Spinal cord (tissue), 9 donors: ENCODE measurements at regions not wholly inside any gene's neighbourhood (a gene's known extent, or its start where the extent isn't known, plus 50 kb on each side); places are given as distances from the start of the nearest gene placed in this dataset.
"Not testable (repeated sequence)": the region's sequence is repeated elsewhere in the genome, so short reads cannot be mapped to it uniquely, and the experiment has no call there.

Experiments
- DNase-seq, 6 donors: peaks; one replicate each; pipeline versions ENCODE4 v3.0.0 to v3.0.0-alpha.2; 2013 to 2015; ENCODE audit warnings: low spot score in 6 of 6, low read depth in 4 of 6
- H3K27ac ChIP-seq: one replicate; pipeline ENCODE4 v1.5.1; 2013; ENCODE audit warnings: low read depth, low read length, control low read depth
- H3K27me3 ChIP-seq: one replicate; pipeline ENCODE4 v1.6.1; 2013; ENCODE audit warnings: low read length; ENCODE audit not compliant: control insufficient read depth, insufficient read depth
- H3K36me3 ChIP-seq: one replicate; pipeline ENCODE4 v1.6.1; 2013; ENCODE audit warnings: low read length; ENCODE audit not compliant: control insufficient read depth, insufficient read depth
- H3K4me1 ChIP-seq: one replicate; pipeline ENCODE4 v1.6.1; 2013; ENCODE audit warnings: low read length; ENCODE audit not compliant: control insufficient read depth, insufficient read depth
- H3K4me3 ChIP-seq: one replicate; pipeline ENCODE4 v1.5.1; 2013; ENCODE audit warnings: low read depth, low read length, control low read depth
- H3K9me3 ChIP-seq: one replicate; pipeline ENCODE4 v1.6.1; 2013; ENCODE audit warnings: low read length; ENCODE audit not compliant: control insufficient read depth, insufficient read depth
- WGBS: methylation state at CpG from one replicate; pipeline ENCODE4 v1.1.5; 2013; ENCODE audit warnings: missing lambda C conversion rate; ENCODE audit not compliant: insufficient coverage; 5-methylcytosine and 5-hydroxymethylcytosine counted together
- donor health status: healthy.

DNA sequence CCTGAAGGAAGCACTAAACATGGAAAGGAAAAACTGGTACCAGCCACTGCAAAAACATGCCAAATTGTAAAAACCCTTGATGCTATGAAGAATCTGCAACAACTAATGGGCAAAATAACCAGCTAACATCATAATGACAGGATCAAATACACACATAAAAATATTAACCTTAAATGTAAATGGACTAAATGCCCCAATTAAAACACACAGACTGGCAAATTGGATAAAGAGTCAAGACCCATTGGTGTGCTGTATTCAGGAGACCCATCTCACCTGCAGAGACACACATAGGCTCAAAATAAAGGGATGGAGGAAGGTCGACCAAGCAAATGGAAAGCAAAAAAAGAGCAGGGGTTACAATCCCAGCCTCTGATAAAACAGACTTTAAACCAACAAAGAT lies 87.7 kb upstream of the DNAJC1 start:
- H3K9me3 ChIP-seq, DNase-seq, H3K27me3 ChIP-seq, H3K4me3 ChIP-seq, H3K4me1 ChIP-seq, H3K27ac ChIP-seq, H3K36me3 ChIP-seq: not testable (repeated sequence)
- 100% methylated on average over 1 of the region's 1 CpG for WGBS

DNA sequence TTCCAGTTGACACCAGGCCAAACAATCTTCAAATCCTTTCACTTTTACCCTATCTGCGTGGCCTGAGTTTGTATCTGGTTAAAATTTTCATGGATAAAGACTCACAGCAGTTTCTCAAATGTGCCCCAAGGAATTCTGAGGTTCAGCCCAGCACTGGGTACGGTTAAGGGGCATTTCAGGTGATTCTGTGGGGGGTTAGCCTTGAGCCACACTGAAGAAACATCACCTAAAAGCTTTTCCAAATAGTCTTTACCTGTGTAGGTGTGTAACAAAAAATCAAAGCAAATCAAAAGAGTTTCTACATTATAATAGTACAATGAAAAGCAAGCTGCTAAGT lies 83.8 kb upstream of the DNAJC1 start:
- no peak for DNase-seq
- Histone ChIP-seq H3K4me1 (peaks cover 3% of the 10 kb centered on the region), H3K27ac (peak overlapping the region; percentile 61), H3K4me3 (no peak overlapping the region), H3K36me3 (no peaks in the 10 kb centered on the region), H3K27me3 (no peaks in the 10 kb centered on the region), H3K9me3 (no peaks in the 10 kb centered on the region)
- WGBS, result no CpG with 5 or more reads among the region's 2 CpGs

DNA sequence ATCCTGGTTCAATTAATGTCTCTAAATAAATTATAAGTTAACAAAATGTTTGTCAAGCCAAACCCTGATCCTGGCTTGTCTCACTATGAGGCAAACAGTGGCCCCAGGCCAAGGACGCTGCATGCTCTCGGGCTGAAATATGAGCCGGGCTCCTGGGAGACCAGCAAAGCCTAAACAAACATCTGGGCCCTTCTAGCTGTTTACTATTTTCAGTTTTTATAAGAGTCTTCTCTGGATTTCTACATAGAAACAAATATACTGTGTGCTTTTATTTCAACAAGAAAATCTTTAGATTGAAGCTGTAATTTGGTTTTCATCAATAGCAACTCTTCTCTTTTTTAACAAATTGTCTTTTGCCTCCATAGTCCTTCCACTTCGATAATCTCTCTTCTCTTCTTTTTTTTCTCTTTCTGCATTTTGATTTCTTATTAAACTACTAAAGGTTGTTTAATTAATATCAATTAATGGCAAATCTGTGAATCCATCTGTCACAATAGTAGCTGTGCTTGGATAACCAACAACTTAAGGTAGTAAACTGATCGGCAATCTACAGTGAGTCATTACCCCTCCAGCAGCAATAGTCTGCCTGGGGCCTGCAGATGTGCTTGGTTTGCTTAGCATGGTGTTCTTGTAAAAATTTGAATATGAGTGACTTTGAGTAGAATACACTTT lies 83.3 kb upstream of the DNAJC1 start:
- H3K27ac ChIP-seq, result peak overlapping the region; percentile 61

DNA sequence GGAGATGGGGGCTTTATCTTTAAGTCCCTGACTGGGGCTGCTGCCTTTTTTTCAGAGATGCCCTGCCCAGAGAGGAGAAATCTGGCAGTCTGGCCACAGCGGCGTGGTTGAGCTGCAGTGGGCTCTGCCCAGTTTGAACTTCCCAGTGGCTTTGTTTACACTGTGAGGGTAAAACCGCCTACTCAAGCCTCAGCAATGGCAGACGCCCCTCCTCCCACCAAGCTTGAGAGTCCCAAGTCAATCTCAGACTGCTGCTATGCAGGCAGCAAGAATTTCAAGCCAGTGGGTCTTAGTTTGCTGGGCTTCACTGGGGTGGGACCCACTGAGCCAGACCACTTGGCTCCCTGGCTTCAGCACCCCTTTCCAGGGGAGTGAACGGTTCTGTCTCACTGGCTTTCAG lies 76.4 kb upstream of the DNAJC1 start:
- WGBS, result 26% methylated on average over 4 of the region's 5 CpGs
- not testable (repeated sequence) for DNase-seq, H3K27me3 ChIP-seq, H3K4me1 ChIP-seq, H3K27ac ChIP-seq, H3K9me3 ChIP-seq, H3K4me3 ChIP-seq, H3K36me3 ChIP-seq

More for the DNA sequence above, 83.3 kb upstream of the DNAJC1 start:
- 22% methylated on average over 2 of the region's 5 CpGs for WGBS
- peak; percentile 56 to 87 (median 74) for DNase-seq
- no peaks in the 10 kb centered on the region for H3K27me3 ChIP-seq
- no peak overlapping the region for H3K4me3 ChIP-seq
- H3K4me1 ChIP-seq, result peaks cover 3% of the 10 kb centered on the region
- H3K36me3 ChIP-seq, result no peaks in the 10 kb centered on the region
- no peaks in the 10 kb centered on the region for H3K9me3 ChIP-seq

DNA sequence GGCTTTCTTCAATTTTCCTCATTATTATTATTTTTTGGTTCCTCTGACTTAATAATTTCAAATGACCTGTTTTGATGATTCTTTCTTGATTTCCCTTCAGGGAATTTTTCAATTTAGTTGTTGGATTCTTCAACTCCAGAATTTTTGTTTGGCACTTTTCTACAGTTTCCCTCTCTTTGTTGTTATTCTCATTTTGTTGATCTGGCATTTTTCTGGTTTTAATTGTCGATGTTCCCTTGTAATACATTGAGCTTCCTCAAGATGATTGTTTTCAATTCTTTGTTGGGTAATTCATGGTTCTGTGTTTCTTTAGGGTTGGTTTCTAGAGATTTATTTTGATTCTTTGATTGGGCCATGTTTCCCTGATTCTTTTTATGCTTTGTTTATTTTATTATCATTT lies 67.8 kb upstream of the DNAJC1 start:
- Histone ChIP-seq H3K36me3 (no peaks in the 10 kb centered on the region), H3K4me1 (no peaks in the 10 kb centered on the region), H3K27me3 (no peaks in the 10 kb centered on the region), H3K27ac (no peak overlapping the region), H3K4me3 (no peak overlapping the region), H3K9me3 (peaks cover 6% of the 10 kb centered on the region)
- no peak for DNase-seq
- no CpG with 5 or more reads among the region's 1 CpG for WGBS

DNA sequence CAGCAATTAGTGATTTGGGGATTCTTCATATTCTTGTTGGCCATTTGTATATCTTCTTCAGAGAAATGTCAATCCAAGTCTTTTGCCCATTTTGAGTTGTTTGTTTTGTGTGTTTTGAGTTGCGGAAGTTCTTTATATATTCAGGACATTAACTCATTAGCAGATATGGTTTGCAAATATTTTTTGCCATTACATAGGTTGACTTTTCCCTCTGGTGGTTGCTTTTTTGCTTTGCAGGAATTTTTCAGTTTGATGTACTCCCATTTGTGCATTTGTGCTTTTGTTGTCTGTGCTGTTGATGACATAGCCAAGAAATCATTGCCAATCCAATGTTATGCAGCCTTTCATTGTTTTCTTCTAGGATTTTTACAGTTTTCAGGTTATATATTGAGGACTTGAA lies 63.6 kb upstream of the DNAJC1 start:
- Histone ChIP-seq H3K4me3 (no peak overlapping the region), H3K27ac (no peak overlapping the region), H3K9me3 (peaks cover 6% of the 10 kb centered on the region), H3K36me3 (no peaks in the 10 kb centered on the region), H3K4me1 (no peaks in the 10 kb centered on the region), H3K27me3 (no peaks in the 10 kb centered on the region)
- DNase-seq, result no peak
- WGBS, result no CpG with 5 or more reads among the region's 1 CpG

DNA sequence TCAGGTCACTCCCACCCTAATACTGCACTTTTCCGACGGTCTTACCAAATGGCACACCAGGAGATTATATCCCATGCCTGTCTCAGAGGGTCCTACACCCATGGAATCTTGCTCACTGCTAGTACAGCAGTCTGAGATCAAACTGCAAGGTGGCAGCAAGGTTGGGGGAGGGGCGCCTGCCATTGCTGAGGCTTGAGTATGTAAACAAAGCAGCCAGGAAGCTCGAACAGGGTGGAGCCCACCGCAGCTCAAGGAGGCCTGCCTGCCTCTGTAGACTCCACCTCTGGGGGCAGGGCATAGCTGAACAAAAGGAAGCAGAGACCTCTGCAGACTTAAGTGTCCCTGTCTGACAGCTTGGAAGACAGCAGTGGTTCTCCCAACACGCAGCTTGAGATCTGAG lies 57.5 kb upstream of the DNAJC1 start:
- not testable (repeated sequence) for H3K4me3 ChIP-seq, H3K27ac ChIP-seq, H3K36me3 ChIP-seq, H3K27me3 ChIP-seq, DNase-seq, H3K4me1 ChIP-seq, H3K9me3 ChIP-seq
- 98% methylated on average over 6 of the region's 6 CpGs for WGBS

DNA sequence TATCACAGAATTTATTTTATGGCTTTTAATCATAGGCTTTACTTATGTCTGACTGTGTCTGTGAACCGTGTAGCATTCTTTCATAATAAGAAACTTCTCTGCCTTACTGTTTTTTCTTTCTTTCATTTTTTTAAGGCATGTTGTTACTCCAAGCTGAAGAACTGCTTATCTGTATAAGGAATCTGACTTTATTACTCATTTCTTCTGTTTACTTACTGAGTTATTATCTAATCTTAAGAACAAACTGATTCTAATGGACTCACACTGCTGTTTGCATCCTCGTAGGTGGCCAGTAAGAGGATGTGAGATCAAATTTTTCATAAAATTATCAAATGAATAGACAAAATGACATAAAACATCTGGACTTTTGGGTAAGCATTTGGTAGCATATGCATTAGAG lies 54.7 kb upstream of the DNAJC1 start:
- WGBS, result no CpG with 5 or more reads among the region's 2 CpGs

DNA sequence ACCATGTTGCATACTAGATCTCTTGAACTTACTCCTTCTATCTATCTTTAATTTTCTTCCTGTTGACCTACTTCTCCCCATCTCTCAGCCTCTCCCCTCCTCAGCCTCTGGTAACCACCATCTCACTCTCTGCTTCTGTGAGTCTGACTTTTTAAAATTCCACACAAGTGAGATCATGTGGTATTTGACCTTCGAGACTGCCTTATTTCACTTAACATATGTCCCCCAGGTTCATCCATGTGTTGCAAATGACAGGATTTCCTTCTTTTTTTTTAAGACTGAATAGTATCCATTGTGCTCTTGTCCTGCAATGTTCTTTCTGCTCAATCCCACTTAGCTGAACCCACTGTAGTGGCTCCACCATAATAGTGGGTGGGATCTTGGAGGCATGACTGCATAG lies 51.4 kb upstream of the DNAJC1 start:
- Histone ChIP-seq H3K4me3 (no peak overlapping the region), H3K4me1 (no peaks in the 10 kb centered on the region), H3K27ac (no peak overlapping the region), H3K36me3 (no peaks in the 10 kb centered on the region), H3K27me3 (no peaks in the 10 kb centered on the region), H3K9me3 (no peaks in the 10 kb centered on the region)
- WGBS, result no CpG with 5 or more reads among the region's 1 CpG
- DNase-seq, result no peak

More for the DNA sequence above, 54.7 kb upstream of the DNAJC1 start:
- H3K4me1 ChIP-seq, result no peaks in the 10 kb centered on the region
- no peak overlapping the region for H3K27ac ChIP-seq
- H3K4me3 ChIP-seq, result no peak overlapping the region
- DNase-seq, result no peak
- H3K36me3 ChIP-seq, result no peaks in the 10 kb centered on the region
- H3K27me3 ChIP-seq, result no peaks in the 10 kb centered on the region
- no peaks in the 10 kb centered on the region for H3K9me3 ChIP-seq
